SW480 (cell line): ENCODE measurements at regions not wholly inside any gene's neighbourhood (a gene's known extent, or its start where the extent isn't known, plus 50 kb on each side); places are given as distances from the start of the nearest gene placed in this dataset.

Experiments
- DNase-seq: peaks from one replicate; pipeline ENCODE4 v3.0.0-alpha.2; 2016; ENCODE audit warnings: low spot score

DNA sequence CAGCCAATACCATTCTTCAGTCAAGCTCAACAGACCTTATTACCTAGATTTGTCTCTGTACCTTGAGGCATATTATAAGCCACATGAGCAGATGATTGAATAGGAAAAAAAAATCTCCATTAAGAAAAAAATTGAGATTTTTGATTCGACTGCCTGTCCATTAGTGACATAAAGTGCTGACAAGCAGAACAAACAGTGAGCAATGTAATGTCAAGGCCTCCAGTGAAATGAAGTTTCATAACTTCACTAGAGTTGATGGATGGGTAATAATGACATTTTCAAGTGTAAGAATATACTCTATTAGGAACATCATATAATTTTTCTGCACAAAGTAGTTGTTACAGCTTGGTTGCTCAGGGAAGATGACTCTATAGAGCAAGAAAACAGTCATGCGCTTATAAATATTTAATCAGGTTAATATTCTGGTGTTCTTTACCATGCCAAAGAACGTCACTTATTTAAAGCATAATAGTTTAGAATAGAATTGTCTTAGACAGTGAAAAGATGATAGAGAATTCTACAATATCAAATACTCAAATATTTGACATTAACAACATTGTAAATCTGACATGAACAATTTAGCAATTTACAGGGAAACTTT is 783.7 kb downstream of the EPHA7 start:
- DNase-seq = no peak

DNA sequence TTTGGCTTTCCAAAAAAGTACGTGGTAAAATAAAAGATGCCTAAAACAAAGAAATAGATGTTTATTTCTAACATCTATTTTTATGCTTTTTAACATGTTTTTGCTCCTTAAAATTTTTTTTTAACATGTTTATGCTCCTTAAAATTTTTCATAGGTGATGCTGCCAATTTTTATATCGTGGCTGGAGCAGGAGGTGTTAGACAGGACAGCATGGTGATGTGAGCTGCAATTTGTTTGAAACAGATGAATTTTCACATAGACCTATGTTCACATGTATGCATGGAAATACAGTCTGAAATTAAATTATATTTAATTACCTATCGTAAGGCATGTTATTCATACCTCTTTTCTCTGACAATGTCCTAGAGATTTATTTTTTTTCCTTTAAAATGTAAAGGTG is 784.8 kb downstream of the EPHA7 start:
- no peak for DNase-seq

DNA sequence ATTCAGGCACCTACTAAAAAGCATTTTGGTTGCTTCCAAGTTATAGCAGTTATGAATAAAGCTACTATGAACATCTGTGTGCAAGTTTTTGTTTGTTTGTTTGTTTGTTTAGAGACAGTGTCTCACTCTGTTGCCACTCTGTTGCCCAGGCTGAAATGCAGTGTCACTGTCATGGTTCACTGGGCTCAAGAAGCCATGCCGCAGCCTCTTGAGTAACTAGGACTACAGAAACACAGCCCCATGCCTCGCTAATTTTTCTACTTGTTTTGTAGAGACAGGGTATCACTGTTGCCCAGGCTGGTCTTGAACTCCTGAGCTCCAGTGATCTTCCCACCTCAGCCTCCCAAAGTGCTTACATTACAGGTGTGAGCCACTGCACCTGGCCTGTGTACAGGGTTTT is 795.9 kb downstream of the EPHA7 start:
- no peak for DNase-seq

DNA sequence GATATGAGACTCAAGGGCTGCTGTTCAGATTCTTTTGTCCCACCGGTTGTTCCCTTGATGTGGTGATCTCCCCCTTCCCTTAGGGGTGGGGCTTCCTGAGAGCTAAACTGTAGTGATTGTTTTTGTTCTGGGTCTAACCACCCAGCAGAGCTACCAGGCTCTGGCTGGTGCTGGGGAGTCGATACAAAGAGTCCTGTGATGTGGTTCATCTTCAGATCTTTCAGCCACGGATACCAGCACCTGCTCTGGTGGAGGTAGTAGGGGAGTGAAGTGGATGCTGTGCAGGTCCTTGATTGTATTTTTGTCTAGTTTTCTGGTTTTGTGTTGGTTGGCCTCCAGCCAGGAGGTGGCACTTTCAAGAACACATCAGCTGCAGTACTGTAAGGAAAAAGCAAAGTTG is 801.6 kb downstream of the EPHA7 start:
- peak; percentile 57 for DNase-seq

DNA sequence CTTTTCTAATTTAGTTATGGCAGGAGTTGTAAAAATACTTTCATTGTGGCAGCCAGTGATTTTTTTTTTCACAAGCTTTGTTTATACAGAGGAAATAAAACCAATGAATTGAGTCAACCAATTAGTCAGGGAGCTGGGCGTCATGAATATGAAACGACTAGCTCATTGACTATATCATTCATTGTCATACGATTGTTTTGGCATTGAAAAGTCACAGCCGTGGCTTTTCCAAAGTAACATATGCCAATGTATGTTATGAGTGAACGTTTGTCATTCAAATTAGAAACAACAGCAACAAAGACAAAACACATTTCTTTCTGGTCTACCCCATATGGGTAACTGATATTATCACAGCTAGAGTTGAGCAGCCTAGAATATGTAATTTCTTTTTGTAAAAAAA is 810.6 kb downstream of the EPHA7 start:
- DNase-seq = no peak

DNA sequence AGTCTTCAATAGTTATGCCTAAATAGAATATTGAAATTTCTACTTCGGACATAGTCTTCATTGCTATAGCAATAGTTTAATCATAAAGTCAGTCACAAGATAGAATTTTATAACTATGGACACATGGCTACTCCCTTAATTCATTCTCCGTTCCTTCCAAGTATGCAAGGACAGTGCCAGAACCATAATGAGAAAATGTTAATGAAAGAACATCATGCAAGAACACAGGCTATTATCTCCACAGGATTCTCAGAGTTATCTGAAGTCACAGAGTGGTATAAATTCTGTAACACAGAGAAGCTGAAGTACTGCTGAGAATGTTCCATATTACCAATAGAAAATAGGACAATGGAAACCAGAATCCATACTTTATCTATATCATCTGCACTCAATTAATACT is 826.2 kb downstream of the EPHA7 start:
- no peak for DNase-seq

DNA sequence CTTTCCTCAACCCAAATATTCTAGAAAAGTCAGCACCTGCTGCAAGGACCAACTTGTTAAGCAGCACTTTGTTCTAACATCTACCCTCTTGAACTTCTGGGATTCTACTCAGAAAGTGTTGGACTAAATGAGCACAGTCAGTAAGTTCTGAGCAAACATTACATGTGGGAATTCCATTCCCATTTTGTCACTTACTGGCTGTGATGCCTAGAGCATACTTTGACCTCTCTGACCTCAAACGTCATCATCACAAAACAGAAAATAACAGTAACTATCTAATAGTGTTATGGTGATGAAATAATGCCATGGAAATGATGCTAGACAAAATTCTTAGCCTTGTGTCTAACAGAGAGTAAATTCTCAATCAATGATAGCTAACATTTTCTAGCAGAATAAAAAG is 829.4 kb downstream of the EPHA7 start:
- no peak for DNase-seq

DNA sequence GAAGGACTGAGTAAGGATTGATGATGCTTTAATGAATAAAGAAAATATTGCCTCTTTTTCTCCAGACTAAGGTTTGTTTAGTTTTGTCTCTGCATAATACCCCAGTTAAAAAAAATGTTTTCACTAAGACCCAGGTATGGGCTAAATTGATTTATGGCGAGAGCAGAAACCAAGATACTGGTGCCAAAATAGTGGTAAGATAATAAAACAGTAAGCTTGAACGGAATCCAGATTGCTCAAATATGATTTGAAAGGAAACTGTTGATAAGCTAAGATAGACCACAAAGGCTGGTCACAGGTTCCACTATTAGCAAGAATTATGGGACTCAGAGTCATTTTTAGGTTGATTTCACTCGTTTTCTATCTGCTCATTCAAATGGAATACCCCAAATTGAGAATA is 831.2 kb downstream of the EPHA7 start:
- no peak for DNase-seq

DNA sequence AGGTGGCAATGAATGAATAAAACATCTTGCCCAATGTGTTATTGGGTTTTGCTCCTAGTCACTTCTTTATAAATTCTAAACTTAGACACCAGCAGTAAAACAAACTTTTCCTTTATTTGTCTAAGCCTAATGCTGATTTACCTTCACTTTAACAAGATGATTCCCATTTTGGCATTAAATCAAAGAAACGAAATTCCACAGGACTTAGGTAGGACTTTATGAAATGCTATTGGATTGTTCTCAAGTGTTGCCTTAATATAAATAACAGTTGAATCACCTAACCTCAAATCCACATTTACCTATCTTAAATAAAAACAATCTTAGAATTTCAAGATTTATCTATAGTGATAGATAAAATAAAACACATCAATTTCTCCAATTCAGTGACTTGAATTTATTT is 831.8 kb downstream of the EPHA7 start:
- DNase-seq = no peak

DNA sequence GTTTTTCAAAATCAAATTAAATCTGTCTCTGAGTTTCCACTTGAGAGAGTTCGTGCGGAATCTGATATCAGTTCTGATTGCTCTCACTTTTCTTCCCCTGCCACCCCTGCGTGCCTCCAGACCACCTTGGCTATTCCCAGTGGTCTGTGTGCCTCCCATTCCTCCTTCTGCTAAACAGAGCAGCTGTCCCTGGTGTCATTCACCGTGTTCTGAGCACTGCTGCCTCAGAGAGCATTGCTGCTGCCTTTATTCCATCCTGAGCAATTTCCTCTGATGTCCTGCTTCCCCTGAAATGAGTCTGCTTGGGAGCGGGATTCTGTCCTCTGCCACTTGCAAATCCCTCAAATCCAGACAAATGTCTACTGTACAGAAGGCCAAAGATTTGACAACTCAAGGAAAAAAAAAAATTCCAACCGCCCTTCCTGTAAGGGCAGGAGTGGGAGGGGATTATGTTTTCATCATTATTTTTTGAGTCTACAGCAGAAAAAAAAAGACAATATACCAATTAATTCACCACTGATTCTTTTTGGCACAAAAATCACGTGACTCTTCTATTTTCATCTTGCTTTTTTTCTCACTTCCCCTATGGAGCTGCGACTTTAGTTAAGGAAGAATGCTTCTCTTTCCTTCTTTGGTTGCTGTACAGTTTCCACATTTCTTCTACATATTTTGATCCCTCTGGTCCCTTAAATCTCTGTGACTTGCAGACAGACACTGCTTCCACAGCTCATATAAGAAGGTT is 833.0 kb downstream of the EPHA7 start:
- DNase-seq = no peak

DNA sequence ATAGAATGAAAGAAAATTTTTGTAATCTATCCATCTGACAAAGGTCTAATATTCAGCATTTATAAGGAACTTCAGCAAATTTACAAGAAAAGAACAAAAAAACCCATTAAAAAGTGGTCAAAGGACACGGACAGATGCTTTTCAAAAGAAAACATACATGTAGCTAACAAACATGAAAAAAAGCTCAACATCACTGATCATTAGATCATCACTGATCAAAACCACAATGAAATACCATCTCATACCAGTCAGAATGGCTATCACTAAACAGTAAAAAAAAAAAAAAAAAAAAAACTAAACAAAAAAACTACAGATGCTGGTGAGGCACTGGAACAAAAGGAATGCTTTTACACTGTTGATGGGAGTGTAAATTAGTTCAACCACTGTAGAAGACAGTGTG is 837.1 kb downstream of the EPHA7 start:
- no peak for DNase-seq

DNA sequence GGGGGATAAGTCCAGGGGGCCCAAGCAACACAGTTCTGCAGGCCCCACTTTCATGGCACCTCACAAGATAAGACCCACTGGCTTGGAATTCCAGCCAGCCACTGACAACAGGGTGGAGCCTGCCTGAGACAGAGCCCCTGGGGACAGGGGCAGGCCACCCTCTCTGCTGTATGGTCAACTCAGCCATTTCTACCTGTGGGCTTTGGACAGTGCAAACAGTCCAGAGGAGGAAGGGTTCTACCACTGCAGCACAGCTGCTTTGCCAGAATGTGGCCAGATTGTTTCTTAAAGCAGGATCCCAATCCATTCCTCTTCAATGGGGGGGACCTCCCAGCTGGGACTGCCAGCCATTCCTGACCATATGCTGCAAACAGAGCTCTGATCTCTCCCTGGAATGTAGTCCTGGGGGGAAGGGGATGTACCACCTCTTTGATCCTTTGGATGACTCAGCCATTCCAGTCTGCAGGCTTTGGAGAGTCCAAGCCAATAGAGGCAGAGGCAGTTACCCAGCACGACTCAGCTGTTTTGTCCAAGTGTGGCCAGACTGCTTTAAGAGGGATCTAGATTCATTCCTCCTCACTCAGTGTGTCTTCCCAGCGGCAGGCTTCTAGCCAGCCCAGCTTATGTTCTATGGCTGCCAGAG is 842.2 kb downstream of the EPHA7 start:
- DNase-seq = peak; percentile 53

DNA sequence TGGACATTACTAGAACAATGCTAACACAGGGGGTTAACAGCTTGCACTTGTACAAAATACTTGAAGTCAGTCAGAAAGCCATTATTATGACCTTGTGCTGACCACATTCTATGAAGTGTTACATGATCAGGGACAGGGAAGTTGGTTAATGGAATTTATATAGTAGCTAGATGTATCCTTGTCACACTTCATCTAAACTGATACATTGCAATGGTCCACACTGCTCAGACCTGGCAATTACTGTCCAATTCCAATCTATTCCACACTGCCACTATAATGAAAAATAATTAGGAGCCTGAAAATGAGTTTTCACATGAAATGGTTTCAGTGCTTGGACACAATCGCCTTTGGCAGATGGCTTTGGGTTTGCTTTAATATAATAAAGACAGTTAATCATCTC is 850.8 kb downstream of the EPHA7 start:
- no peak for DNase-seq

DNA sequence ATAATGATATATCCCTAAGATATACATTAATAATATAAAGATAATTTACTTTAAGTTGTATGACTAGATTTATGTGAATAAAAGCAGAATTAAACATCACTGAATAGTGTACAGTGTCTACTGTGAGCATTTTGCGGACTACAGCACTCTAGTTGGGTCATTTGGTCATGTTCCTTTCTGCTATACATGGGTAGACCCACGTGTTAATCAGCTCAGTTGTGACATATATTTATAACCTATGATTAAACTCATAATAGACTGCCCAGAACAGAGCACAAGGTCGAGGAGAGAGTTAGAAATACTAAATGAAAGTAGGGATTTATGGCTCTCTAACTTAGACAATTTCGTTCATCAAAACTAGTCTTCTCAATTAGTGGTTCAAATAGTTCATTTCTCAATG is 852.7 kb downstream of the EPHA7 start:
- no peak for DNase-seq

DNA sequence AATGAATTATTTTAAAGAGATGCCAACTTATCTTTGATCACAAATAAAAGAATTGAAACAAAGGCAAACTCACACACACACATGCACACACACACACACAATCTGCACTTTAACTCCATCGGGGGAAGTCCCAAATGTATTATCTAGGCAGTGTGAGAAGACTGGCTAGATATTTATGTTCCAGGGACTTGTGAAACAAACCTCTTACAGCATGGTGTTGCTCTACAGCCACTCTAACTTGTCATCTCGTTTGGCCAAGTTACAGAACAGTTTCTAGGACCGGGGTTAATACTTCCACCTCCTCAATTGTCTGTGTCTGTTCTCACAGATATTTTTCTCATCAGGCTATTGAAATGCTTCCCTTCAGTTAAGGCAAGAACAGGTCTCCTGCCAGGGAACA is 855.0 kb downstream of the EPHA7 start:
- DNase-seq = no peak

DNA sequence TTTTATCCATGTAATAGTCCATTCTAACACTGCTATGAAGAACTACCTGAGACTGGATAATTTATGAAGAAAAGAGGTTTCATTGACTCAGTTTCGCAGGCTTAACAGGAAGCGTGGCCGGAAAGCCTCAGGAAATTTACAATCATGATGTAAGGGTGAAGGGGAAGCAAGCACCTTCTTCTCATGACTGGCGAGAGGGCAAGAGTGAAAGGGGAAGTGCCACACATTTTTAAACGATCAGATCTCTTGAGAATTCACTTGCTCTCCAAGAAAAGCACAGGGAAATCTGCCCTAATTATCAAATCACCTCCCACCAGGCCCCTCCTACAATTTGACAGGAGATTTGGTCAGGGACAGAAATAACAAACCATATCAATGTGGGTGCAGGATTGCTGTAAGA is 859.7 kb downstream of the EPHA7 start:
- no peak for DNase-seq

DNA sequence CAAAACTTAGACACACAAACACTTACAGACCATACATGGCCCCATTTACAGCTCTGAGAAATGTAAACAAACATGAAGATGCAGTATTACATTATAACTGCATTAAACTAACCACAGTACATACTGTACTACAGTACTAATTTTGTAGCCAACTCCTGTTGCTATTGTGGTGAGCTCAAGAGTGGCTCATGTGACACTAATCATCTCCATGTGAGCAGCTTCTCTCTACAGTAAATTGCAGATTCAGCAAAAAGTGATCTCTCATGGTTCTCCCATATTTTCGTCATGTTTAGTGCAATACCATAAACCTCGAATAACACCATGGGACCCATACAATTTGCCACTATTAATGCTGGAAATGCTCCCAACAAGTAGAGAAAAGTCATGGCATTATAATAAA is 860.4 kb downstream of the EPHA7 start:
- no peak for DNase-seq

DNA sequence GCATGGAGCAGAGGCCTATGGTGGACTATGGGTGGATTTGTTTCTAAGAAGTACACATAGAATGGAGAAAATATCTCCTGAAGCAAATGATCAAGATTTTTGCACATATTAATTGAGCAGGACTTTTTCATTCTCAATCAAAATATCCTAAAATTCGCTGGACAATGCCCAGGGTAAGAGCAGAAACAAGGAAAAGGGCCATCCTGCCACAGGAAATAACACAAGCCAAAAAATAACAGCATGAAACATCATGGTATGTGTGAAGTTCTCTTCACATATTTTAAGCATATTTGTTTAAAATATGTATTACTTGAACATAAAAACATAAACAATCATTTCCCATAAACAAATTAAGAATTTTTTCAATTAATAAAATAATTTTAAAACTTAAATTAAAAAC is 868.9 kb downstream of the EPHA7 start:
- no peak for DNase-seq

DNA sequence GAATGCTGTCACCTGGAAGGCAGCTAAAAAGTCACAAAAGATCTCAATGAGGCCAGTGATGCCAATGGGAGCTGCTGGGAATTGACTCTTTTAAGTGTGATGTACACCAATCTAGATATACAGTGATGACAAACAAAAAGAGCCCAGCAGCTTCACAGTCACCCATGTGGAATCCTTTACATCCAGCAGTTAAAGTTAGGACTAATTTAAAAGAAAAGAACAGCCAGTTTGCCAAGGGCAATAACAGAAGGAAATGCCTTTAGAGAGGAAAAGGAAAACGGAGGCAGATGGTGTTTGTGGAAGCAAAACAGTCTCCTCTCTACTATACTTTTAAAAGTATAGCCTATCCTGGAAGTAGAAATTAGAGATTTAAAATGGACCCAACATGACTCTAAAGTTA is 873.5 kb downstream of the EPHA7 start:
- DNase-seq = no peak

DNA sequence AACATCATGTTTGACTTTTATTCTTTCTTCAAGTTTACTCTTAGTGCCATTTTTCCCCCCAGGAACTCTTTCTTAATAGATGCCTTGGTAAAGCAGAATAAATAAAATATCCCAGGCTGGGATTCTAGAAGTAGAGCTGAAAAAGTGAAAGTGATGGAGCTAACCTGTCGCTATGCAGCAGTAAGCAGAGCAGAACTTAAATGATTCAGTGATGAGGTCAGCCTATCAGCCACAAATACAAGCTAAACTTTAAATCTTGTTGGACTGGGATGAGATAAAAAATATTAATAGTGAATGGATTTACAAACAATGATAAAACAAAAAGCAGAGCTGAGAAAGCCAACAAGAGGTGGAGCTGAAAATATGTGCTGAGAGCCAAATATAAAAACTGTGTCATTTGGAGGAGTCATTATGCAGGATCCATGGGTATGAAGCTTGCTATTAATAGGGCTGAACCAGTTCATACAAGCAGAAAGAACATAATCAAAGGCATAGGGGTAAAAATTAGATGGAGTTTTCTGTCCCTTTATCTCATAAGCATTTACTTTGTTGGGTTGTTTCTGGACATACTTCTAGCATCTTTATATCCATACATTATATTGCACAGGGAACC is 877.8 kb downstream of the EPHA7 start:
- no peak for DNase-seq

DNA sequence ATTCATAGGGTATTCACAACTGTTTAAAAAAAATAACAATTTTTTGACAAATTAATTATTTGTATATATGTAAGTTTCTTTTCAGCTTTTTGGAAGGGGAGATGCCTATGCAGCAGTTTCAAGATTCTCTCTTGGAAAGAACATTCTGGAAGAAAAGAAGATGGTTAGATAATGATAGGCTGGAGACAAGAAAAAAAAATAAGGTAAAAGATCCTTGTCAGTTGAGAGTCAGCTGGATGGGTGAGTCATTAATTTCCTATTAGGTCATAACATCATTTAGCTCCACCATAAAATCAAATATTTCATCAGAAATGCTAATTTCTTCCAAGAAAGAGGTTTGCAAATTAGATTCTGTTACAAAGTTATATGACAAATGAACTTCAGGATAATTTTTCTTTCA is 880.4 kb downstream of the EPHA7 start:
- no peak for DNase-seq

DNA sequence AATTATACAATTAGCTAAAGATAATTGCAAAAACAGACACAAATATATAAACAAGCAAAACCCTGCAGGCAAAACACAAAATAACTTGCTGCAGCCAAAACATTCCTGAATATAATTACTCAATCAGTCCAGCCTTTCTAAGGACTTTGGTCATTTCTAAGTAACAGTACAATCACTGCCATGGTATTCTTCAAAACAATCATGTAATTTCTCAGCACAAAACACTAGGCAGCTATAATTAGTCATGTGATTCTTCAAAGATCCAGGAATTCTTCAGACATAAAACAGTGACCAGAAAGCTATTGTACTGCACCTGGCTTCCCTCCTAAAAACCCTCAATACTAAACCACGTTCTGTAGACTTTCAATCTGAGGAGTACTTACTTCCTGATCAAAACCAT is 881.1 kb downstream of the EPHA7 start:
- peak; percentile 5 for DNase-seq

DNA sequence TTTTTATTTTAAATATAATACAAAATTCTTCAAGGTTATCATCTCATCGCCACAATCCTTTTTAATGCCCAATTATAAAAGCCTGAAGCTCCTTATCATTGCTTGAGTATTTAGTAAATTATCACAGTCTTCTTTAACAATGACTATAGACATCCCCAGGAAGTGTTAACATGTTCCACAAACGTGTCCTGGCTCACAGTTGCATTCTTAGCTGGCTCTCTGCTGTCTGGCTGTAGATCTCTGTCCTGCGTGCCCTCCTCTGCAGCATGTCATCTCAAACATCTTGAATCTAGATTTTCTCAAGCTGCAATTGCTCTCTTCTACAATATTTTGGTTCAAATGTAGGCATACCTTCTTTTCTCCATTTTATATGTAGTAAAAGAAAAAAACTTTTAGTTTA is 885.2 kb downstream of the EPHA7 start:
- DNase-seq = no peak
